Gastroesophageal sphincter (tissue), 4 donors: ENCODE measurements at regions not wholly inside any gene's neighbourhood (a gene's known extent, or its start where the extent isn't known, plus 50 kb on each side); places are given as distances from the start of the nearest gene placed in this dataset.
"Not testable (repeated sequence)": the region's sequence is repeated elsewhere in the genome, so short reads cannot be mapped to it uniquely, and the experiment has no call there.

Experiments
- ATAC-seq: fragments of 150-250 bp; one replicate; pipeline ENCODE4 v1.9.1; 2016; ENCODE audit warnings: mild to moderate bottlenecking, moderate library complexity
- H3K27ac ChIP-seq, 4 donors: fragments of 200-600 bp; sonication (generic) in 3 of 4; 1 replicate in 3 of 4; 2 replicates in 1 of 4; pipeline ENCODE4 v1.5.1; 2016 to 2019
- H3K27me3 ChIP-seq: fragments of 200-600 bp; sonication (generic); one replicate; pipeline ENCODE4 v1.5.1; 2019
- H3K36me3 ChIP-seq, 2 donors: fragments of 200-600 bp; sonication (generic); one replicate each; pipeline ENCODE4 v1.5.1; 2019; ENCODE audit warnings: control low read depth in 1 of 2
- H3K4me1 ChIP-seq, 3 donors: fragments of 200-600 bp; sonication (generic); 1 replicate in 2 of 3; 2 replicates in 1 of 3; pipeline ENCODE4 v1.5.1; 2016 to 2019; ENCODE audit warnings: control low read depth in 2 of 3
- H3K4me3 ChIP-seq, 2 donors: fragments of 200-600 bp; sonication (generic); one replicate each; pipeline ENCODE4 v1.5.1; 2019; ENCODE audit warnings: mild to moderate bottlenecking in 1 of 2, moderate library complexity in 1 of 2
- H3K9me3 ChIP-seq, 3 donors: fragments of 200-600 bp; sonication (generic); one replicate each; pipeline ENCODE4 v1.5.1; 2017 to 2019; ENCODE audit warnings: control low read depth in 2 of 3
- EP300 ChIP-seq: sonication (generic); formaldehyde crosslinking; IDR thresholded peaks from one replicate; pipeline ENCODE4 v1.6.1; 2017; ENCODE audit warnings: antibody characterized with exemption, mild to moderate bottlenecking
- POLR2A ChIP-seq, 2 donors: fragments of 450-650 bp; IDR thresholded peaks; one replicate each; pipeline ENCODE4 v1.6.1; 2017; ENCODE audit warnings: antibody characterized with exemption in 2 of 2, mild to moderate bottlenecking in 2 of 2, moderate library complexity in 1 of 2
- POLR2AphosphoS5 ChIP-seq: sonication (generic); formaldehyde crosslinking; IDR thresholded peaks from one replicate; pipeline ENCODE4 v1.6.1; 2017; ENCODE audit warnings: antibody characterized with exemption
- WGBS, 2 donors: methylation state at CpG; one replicate each; pipeline ENCODE4 v1.1.5; 2018; ENCODE audit warnings: low coverage in 1 of 2; 5-methylcytosine and 5-hydroxymethylcytosine counted together
- TF ChIP-seq, protein P1 (sequence below), 4 experiments: fragments of 200-600 bp in 2 of 4; fragments of 450-650 bp in 2 of 4; sonication (generic) in 1 of 4; IDR thresholded peaks; one replicate each; pipeline ENCODE4 v1.5.1; 2017 to 2019; ENCODE audit warnings: antibody characterized with exemption in 4 of 4, mild to moderate bottlenecking in 2 of 4, moderate library complexity in 2 of 4

DNA sequence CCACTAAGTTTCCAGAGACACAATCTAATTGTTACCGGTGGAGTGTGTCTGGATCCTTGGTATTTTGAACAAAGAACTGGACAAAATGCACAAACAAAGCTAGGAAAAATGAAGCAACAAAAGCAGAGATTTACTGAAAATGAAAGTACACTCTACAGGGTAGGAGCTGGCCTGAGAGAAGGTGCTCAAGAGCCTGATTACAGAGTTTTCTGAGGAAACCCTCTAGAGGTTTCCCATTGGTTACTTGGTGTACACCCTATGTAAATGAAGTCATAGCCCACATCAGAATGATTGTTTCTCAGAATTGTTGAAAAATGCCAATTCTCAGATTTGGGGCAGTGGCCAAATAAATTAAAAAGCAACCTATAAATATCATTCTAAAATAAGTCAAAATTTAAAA, 436.4 kb downstream of the KCNJ18 start:
- TF ChIP-seq EP300: no peak
- Histone ChIP-seq H3K27ac (no peak overlapping the region), H3K9me3 (peaks cover 0 to 5% (median 0%) of the 10 kb centered on the region in 3 donors), H3K4me3 (no peak overlapping the region), H3K4me1 (no peaks in the 10 kb centered on the region), H3K36me3 (no peaks in the 10 kb centered on the region), H3K27me3 (no peaks in the 10 kb centered on the region)
- 81 to 88% methylated on average over 1 of the region's 1 CpG for WGBS, 2 donors
- no peak for ATAC-seq

DNA sequence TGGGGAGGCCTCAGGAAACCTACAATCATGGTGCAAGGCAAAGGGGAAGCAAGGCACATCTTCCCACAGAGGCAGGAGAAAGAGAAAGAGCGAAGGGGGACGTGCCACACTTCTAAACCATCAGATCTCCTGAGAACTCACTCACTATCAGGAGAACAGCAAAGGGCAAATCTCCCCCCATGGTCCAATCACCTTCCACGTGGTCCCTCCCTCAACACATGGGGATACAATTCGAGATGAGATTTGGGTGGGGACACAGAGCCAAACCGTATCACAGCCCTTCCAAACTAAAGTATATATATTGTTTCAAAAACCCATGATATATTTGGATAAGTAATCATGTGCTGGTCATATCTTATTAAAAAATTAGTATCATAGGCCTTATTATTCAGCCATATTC, 437.6 kb downstream of the KCNJ18 start:
- not testable (repeated sequence) for H3K36me3 ChIP-seq, H3K27me3 ChIP-seq, H3K27ac ChIP-seq, ATAC-seq, H3K4me3 ChIP-seq, H3K9me3 ChIP-seq, H3K4me1 ChIP-seq
- 31 to 37% methylated on average over 5 of the region's 5 CpGs for WGBS, 2 donors

- no peaks in the 10 kb centered on the region for H3K27me3 ChIP-seq
- H3K4me3 ChIP-seq: no peak overlapping the region
- H3K9me3 ChIP-seq: peaks cover 0 to 5% (median 0%) of the 10 kb centered on the region in 3 donors
- TF ChIP-seq POLR2A (IDR thresholded peaks at IDR 0.05) (no peak), POLR2AphosphoS5 (no peak), EP300 (no peak)
- TF ChIP-seq, protein P1, sequence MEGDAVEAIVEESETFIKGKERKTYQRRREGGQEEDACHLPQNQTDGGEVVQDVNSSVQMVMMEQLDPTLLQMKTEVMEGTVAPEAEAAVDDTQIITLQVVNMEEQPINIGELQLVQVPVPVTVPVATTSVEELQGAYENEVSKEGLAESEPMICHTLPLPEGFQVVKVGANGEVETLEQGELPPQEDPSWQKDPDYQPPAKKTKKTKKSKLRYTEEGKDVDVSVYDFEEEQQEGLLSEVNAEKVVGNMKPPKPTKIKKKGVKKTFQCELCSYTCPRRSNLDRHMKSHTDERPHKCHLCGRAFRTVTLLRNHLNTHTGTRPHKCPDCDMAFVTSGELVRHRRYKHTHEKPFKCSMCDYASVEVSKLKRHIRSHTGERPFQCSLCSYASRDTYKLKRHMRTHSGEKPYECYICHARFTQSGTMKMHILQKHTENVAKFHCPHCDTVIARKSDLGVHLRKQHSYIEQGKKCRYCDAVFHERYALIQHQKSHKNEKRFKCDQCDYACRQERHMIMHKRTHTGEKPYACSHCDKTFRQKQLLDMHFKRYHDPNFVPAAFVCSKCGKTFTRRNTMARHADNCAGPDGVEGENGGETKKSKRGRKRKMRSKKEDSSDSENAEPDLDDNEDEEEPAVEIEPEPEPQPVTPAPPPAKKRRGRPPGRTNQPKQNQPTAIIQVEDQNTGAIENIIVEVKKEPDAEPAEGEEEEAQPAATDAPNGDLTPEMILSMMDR (IDR thresholded peaks at IDR 0.05): no peak
- 8 to 12% methylated on average over 1 of the region's 1 CpG for WGBS, 2 donors
- H3K36me3 ChIP-seq: no peaks in the 10 kb centered on the region
- ATAC-seq: no peak
- H3K4me1 ChIP-seq: no peaks in the 10 kb centered on the region
- no peak overlapping the region for H3K27ac ChIP-seq
Observed at GRCh38 chr17:22131740-22132139, 439.4 kb downstream of the KCNJ18 start.

DNA sequence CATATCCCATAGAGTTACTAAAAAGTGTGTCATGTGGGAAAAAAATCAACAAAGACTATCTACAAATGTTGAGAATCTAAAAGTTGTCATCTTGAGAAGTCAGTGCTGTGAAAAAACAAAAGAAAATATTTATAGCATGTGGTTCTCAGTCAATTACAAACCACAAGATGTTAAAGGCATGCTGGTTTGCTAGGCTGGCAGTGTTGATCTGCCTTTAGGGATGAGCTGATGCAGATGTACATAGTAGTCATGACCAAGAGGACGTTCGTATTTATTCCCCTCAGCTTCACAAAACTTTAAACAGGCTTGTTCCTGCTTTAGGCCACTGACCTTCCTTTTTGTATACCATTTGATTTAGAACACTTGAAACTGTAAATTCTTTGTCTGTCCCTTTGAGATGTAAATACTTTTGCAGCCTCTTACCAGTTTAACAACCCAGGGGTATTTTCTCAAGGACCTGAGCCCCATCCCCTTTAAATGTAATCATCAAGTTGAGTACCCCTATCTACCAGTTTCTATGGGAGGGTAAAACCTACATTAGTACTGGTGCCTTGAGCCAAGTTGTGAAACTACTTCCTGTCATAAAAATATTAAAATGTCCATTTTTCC, 446.6 kb downstream of the KCNJ18 start:
- Histone ChIP-seq H3K27me3 (no peaks in the 10 kb centered on the region), H3K4me1 (no peaks in the 10 kb centered on the region), H3K9me3 (no peaks in the 10 kb centered on the region), H3K4me3 (no peak overlapping the region), H3K36me3 (no peaks in the 10 kb centered on the region), H3K27ac (no peak overlapping the region)
- 24 to 25% methylated on average over 2 of the region's 2 CpGs for WGBS, 2 donors
- ATAC-seq: no peak
- TF ChIP-seq, protein P1 (IDR thresholded peaks at IDR 0.05): no peak
- TF ChIP-seq EP300: no peak
- no peak for TF ChIP-seq POLR2A (IDR thresholded peaks at IDR 0.05)
- no peak for TF ChIP-seq POLR2AphosphoS5

DNA sequence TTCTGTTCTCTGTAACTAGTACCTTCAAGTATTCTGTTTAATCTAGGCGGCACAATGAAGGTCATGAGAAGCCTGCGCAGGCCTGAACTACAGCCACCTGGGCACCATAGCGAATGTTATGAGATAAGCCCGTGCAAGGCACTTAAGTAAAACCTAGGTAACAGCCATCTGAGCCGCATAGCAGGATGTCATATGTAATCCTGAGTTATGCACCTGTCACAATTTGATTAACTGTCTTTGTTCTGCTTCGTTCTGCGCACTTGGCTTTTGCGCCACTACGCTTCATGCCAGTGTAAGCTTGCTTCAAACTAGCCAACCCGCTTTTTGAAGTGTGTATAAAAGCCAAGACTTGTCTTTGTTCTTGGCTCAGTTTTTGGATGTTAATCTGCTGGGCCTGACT, 449.8 kb downstream of the KCNJ18 start:
- no peak for TF ChIP-seq EP300
- no peak for ATAC-seq
- WGBS, 2 donors: 42 to 44% methylated on average over 10 of the region's 10 CpGs
- Histone ChIP-seq H3K36me3 (no peaks in the 10 kb centered on the region), H3K4me1 (no peaks in the 10 kb centered on the region), H3K4me3 (no peak overlapping the region), H3K27ac (no peak overlapping the region), H3K9me3 (no peaks in the 10 kb centered on the region), H3K27me3 (no peaks in the 10 kb centered on the region)

- no peaks in the 10 kb centered on the region for H3K4me1 ChIP-seq
- H3K9me3 ChIP-seq: no peaks in the 10 kb centered on the region
- H3K27ac ChIP-seq: no peak overlapping the region
- no peaks in the 10 kb centered on the region for H3K36me3 ChIP-seq
- H3K27me3 ChIP-seq: no peaks in the 10 kb centered on the region
- no peak for ATAC-seq
- 62 to 67% methylated on average over 13 of the region's 13 CpGs for WGBS, 2 donors
- TF ChIP-seq, protein P1 (IDR thresholded peaks at IDR 0.05): no peak
- TF ChIP-seq POLR2A (IDR thresholded peaks at IDR 0.05) (no peak), POLR2AphosphoS5 (no peak), EP300 (no peak)
- no peak overlapping the region for H3K4me3 ChIP-seq
Observed at GRCh38 chr17:22145605-22146178, 453.4 kb downstream of the KCNJ18 start.
